ENCODE measurements at regions not wholly inside any gene's neighbourhood (a gene's known extent, or its start where the extent isn't known, plus 50 kb on each side); places are given as distances from the start of the nearest gene placed in this dataset.

DNA sequence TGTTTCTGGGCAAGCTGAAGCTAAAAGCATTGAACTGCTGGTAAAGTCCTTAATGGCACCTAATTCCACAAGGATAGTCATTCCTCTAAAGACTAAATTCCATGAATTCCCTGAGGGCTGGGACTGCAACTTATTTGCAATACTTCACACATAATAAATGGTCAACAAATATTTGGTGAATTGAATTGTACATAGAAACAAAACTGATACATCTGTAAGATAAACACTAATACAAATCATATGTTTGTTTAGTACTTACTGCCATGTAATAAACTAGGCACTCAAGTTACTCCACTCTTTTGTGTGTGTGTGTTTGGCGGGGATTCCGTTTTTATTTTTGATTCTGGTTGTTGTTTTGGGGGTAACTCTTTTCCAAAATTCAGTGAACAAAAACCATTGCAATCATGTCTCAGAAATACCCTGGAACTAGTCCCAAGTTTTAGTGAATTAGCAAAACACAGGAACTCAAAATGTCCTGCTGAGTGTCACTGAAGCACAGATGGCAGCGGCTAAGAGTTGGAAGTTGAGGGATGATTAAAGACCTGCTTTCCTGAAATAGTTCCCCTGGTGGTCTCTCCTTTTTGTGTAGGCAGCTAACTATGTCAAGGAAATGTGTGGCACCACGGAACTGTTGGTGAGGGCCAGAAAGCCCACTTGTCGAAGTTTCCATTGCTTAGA, 74.8 kb upstream of the SNRPB2 start:
- RAD21 ChIA-PET (ENCODE audit: unreplicated experiment), result no interaction called here
- DNase-seq (ENCODE audit: low read depth, low spot score), result no peak
- no peak for ATAC-seq
- SMC1A ChIA-PET (ENCODE audit: uncharacterized antibody, unreplicated experiment), result no interaction called here
- Histone ChIP-seq H4K20me1 (ENCODE audit: control insufficient read depth, insufficient read depth) (no peaks in the 10 kb centered on the region), H3K4me3 (no peak overlapping the region), H3K4me1 (ENCODE audit: control insufficient read depth, insufficient read depth, low read length) (no peaks in the 10 kb centered on the region), H3K79me2 (ENCODE audit: control insufficient read depth, insufficient read depth, low read length) (no peaks in the 10 kb centered on the region), H3K27ac (ENCODE audit: control insufficient read depth, insufficient read depth) (no peak overlapping the region), H3K9ac (ENCODE audit: control insufficient read depth, insufficient read depth, low read length) (no peak overlapping the region), H3K27me3 (replicated peaks in 1 of 2; ENCODE audit: control insufficient read depth in 2 of 2, insufficient read depth in 2 of 2, low read length in 1 of 2) (peaks cover 0 to 1% of the 10 kb centered on the region in 2 experiments; a peak in 1 of 4 replicates), H3K36me3 (ENCODE audit: control insufficient read depth in 2 of 2, insufficient read depth in 2 of 2, low read length in 1 of 2) (no peaks in the 10 kb centered on the region), H3K9me3 (replicated peaks; ENCODE audit: control insufficient read depth, insufficient read depth, low read length) (no peaks in the 10 kb centered on the region), H3K4me2 (ENCODE audit: control insufficient read depth, insufficient read depth) (no peak overlapping the region), H2AFZ (ENCODE audit: control insufficient read depth, low read depth, low read length) (no peak overlapping the region)
- POLR2A ChIA-PET, result no interaction called here
- no peak for FAIRE-seq
- CTCF ChIA-PET, result interaction anchor here (0.6 to 0.9 kb wide), 2 partner anchors 149 to 1595 kb away, joined by 3 read pairs; no protein-coding TSS in a partner anchor
- in situ Hi-C loops (cut with MboI) (no loop called here), intact Hi-C loops (cut with micrococcal nuclease; ENCODE audit: unreplicated experiment) (no loop called here)
- 6% methylated on average over 5 of the region's 5 CpGs for WGBS (ENCODE audit: insufficient coverage, insufficient replicate concordance, low lambda C conversion rate, missing lambda C conversion rate)
- no TSS peak for BruUV-seq (replicated peaks)
- TF ChIP-seq, protein P1, sequence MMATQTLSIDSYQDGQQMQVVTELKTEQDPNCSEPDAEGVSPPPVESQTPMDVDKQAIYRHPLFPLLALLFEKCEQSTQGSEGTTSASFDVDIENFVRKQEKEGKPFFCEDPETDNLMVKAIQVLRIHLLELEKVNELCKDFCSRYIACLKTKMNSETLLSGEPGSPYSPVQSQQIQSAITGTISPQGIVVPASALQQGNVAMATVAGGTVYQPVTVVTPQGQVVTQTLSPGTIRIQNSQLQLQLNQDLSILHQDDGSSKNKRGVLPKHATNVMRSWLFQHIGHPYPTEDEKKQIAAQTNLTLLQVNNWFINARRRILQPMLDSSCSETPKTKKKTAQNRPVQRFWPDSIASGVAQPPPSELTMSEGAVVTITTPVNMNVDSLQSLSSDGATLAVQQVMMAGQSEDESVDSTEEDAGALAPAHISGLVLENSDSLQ (IDR thresholded peaks at IDR 0.05), result no peak
- TF ChIP-seq, protein P2, sequence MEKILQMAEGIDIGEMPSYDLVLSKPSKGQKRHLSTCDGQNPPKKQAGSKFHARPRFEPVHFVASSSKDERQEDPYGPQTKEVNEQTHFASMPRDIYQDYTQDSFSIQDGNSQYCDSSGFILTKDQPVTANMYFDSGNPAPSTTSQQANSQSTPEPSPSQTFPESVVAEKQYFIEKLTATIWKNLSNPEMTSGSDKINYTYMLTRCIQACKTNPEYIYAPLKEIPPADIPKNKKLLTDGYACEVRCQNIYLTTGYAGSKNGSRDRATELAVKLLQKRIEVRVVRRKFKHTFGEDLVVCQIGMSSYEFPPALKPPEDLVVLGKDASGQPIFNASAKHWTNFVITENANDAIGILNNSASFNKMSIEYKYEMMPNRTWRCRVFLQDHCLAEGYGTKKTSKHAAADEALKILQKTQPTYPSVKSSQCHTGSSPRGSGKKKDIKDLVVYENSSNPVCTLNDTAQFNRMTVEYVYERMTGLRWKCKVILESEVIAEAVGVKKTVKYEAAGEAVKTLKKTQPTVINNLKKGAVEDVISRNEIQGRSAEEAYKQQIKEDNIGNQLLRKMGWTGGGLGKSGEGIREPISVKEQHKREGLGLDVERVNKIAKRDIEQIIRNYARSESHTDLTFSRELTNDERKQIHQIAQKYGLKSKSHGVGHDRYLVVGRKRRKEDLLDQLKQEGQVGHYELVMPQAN (conservative IDR thresholded peaks at IDR 0.05), result no peak
- TF ChIP-seq, protein P3, sequence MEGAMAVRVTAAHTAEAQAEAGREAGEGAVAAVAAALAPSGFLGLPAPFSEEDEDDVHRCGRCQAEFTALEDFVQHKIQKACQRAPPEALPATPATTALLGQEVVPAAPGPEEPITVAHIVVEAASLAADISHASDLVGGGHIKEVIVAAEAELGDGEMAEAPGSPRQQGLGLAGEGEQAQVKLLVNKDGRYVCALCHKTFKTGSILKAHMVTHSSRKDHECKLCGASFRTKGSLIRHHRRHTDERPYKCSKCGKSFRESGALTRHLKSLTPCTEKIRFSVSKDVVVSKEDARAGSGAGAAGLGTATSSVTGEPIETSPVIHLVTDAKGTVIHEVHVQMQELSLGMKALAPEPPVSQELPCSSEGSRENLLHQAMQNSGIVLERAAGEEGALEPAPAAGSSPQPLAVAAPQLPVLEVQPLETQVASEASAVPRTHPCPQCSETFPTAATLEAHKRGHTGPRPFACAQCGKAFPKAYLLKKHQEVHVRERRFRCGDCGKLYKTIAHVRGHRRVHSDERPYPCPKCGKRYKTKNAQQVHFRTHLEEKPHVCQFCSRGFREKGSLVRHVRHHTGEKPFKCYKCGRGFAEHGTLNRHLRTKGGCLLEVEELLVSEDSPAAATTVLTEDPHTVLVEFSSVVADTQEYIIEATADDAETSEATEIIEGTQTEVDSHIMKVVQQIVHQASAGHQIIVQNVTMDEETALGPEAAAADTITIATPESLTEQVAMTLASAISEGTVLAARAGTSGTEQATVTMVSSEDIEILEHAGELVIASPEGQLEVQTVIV (IDR thresholded peaks at IDR 0.05; ENCODE audit: borderline replicate concordance, partially characterized antibody), result no peak
- TF ChIP-seq, protein P4, sequence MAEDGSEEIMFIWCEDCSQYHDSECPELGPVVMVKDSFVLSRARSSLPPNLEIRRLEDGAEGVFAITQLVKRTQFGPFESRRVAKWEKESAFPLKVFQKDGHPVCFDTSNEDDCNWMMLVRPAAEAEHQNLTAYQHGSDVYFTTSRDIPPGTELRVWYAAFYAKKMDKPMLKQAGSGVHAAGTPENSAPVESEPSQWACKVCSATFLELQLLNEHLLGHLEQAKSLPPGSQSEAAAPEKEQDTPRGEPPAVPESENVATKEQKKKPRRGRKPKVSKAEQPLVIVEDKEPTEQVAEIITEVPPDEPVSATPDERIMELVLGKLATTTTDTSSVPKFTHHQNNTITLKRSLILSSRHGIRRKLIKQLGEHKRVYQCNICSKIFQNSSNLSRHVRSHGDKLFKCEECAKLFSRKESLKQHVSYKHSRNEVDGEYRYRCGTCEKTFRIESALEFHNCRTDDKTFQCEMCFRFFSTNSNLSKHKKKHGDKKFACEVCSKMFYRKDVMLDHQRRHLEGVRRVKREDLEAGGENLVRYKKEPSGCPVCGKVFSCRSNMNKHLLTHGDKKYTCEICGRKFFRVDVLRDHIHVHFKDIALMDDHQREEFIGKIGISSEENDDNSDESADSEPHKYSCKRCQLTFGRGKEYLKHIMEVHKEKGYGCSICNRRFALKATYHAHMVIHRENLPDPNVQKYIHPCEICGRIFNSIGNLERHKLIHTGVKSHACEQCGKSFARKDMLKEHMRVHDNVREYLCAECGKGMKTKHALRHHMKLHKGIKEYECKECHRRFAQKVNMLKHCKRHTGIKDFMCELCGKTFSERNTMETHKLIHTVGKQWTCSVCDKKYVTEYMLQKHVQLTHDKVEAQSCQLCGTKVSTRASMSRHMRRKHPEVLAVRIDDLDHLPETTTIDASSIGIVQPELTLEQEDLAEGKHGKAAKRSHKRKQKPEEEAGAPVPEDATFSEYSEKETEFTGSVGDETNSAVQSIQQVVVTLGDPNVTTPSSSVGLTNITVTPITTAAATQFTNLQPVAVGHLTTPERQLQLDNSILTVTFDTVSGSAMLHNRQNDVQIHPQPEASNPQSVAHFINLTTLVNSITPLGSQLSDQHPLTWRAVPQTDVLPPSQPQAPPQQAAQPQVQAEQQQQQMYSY (CRISPR knock-in tag; IDR thresholded peaks at IDR 0.05), result no peak
- TF ChIP-seq ETV6 (conservative IDR thresholded peaks at IDR 0.05 in 1 of 2, IDR thresholded peaks at IDR 0.05 in 1 of 2; ENCODE audit: borderline replicate concordance in 1 of 2, low read depth in 1 of 2) (no peak), TBL1XR1 (IDR thresholded peaks at IDR 0.05; ENCODE audit: low read depth, low read length) (no peak), CHD4 (IDR thresholded peaks at IDR 0.05) (no peak), ZNF384 (IDR thresholded peaks at IDR 0.05; ENCODE audit: borderline replicate concordance, low read depth, low read length) (no peak)
- TF ChIP-seq, protein P5, sequence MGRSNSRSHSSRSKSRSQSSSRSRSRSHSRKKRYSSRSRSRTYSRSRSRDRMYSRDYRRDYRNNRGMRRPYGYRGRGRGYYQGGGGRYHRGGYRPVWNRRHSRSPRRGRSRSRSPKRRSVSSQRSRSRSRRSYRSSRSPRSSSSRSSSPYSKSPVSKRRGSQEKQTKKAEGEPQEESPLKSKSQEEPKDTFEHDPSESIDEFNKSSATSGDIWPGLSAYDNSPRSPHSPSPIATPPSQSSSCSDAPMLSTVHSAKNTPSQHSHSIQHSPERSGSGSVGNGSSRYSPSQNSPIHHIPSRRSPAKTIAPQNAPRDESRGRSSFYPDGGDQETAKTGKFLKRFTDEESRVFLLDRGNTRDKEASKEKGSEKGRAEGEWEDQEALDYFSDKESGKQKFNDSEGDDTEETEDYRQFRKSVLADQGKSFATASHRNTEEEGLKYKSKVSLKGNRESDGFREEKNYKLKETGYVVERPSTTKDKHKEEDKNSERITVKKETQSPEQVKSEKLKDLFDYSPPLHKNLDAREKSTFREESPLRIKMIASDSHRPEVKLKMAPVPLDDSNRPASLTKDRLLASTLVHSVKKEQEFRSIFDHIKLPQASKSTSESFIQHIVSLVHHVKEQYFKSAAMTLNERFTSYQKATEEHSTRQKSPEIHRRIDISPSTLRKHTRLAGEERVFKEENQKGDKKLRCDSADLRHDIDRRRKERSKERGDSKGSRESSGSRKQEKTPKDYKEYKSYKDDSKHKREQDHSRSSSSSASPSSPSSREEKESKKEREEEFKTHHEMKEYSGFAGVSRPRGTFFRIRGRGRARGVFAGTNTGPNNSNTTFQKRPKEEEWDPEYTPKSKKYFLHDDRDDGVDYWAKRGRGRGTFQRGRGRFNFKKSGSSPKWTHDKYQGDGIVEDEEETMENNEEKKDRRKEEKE (IDR thresholded peaks at IDR 0.05), result no peak
